Stimulated activated CD4-positive, alpha-beta T cell treated with anti-CD3 and anti-CD28 coated beads, Interleukin-12 subunit alpha, Interleukin-12 subunit beta, amount 100 ng/mL, for 48 hours (primary cell): ENCODE measurements at regions not wholly inside any gene's neighbourhood (a gene's known extent, or its start where the extent isn't known, plus 50 kb on each side); places are given as distances from the start of the nearest gene placed in this dataset.

ENCODE experiments used
- DNase-seq, 3 donors: peaks; one replicate each; pipeline ENCODE4 v3.0.0-alpha.2; 2020; ENCODE audit warnings: low read depth in 2 of 3, low spot score in 1 of 3

GRCh38 chr4:59834943-59835342 lies 1365.2 kb upstream of the ADGRL3 start:
- no peak for DNase-seq

- DNase-seq = no peak
Measured at GRCh38 chr4:59837751-59838150, 1362.4 kb upstream of the ADGRL3 start.

- no peak for DNase-seq
Measured at GRCh38 chr4:59838236-59838635, 1361.9 kb upstream of the ADGRL3 start.

DNA sequence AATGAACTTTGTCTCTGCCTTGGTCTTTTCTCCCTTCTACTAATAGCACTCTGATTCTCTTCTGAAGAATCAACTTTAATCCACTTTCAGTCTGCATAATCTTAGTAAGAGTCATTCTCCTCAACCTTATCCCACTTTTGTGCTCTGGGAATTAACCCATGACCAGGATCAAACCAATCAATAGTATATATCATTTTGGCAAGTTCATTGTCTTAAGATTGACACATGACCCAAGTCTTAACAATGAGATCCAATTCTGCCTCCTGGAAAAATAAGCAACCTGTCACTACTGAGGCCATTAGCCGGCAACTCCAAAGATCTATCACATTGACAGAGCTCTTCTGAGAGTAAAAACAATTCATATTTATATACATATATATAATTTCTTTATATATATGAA lies 1358.4 kb upstream of the ADGRL3 start:
- DNase-seq = no peak

- DNase-seq = no peak
Measured at GRCh38 chr4:59848457-59848856, 1351.7 kb upstream of the ADGRL3 start.

- DNase-seq = no peak
Measured at GRCh38 chr4:59855630-59856352, 1344.3 kb upstream of the ADGRL3 start.

GRCh38 chr4:59869056-59869455 lies 1331.1 kb upstream of the ADGRL3 start:
- no peak for DNase-seq

DNA sequence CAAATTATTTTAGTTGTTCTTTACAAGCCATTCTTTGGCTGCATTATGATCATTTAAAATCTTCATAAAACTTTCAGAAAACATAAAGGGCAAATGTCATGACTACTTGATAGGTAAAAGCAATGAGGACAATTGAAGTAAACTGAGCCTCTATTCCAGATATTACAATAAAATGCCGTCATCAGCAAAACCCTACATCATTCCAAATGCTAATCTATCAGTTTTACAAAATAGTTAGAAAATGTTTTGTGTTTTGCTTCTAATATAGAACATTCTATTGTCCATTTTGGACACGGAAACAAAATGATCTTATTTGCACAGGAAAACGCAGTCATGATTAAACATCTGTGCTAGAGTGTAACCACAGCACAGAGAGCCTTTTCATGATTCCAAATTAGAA lies 1330.6 kb upstream of the ADGRL3 start:
- DNase-seq = no peak

DNA sequence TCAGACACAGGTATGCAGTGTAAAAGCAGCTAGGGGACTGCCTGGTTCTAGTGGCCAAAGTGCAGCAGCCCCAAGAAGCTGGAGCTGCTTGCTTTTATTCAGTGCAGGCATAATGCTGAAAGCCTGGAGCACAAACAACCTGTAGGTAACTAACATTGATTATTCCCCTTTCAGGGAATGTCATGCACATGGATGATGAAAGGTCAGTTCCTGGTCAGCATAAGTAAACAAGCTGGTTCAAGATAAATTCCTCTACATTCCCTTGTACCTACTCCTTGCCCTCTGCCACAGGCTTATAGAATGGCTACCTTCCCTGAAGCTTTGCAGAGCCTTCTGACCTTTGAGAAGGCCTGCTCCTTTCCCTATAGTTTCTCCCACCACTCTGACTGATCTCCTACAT lies 1318.5 kb upstream of the ADGRL3 start:
- no peak for DNase-seq

DNA sequence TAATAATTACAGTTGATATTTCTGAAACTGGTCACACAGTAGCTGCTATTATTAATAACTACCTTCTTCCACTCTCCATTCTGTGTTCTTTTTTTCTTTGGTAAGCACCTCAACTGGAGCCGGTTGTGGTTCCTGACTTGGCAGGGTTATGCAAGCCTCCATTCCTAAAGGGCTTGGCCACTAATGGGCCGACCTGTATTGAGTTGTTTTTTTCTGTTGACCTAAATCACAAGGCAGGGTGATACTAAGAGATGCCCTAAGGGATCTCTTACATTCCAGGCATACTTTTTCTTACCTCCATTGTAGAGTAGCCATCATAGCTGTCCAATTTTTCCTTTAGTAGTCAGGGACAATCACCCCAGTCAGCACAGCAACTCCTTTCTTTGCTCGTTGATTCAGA lies 1295.8 kb upstream of the ADGRL3 start:
- no peak for DNase-seq

GRCh38 chr4:59920416-59920815 lies 1279.7 kb upstream of the ADGRL3 start:
- DNase-seq = no peak

- no peak for DNase-seq
Measured at GRCh38 chr4:59925290-59925689, 1274.8 kb upstream of the ADGRL3 start.

GRCh38 chr4:59936566-59936965 lies 1263.6 kb upstream of the ADGRL3 start:
- DNase-seq = no peak

DNA sequence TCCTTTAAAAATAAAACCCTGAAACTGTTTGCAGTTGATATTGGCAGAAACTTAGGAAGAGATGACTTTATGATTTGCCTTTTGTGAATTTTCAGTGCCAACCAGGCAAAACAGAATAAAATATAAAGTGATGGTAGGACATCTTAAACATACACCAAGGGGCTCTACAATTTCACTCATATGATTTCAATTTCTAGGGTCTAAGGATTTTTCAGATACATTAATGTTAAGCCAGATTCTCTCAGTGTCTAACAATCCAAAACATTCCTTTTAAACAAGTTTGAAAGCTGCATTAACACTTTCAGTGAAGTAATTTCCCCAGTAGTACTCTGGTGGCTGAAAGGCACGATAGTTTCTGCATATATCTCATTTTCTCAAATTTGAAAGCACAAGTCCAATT lies 1262.0 kb upstream of the ADGRL3 start:
- DNase-seq = no peak

- no peak for DNase-seq
Measured at GRCh38 chr4:59945277-59945676, 1254.8 kb upstream of the ADGRL3 start.

DNA sequence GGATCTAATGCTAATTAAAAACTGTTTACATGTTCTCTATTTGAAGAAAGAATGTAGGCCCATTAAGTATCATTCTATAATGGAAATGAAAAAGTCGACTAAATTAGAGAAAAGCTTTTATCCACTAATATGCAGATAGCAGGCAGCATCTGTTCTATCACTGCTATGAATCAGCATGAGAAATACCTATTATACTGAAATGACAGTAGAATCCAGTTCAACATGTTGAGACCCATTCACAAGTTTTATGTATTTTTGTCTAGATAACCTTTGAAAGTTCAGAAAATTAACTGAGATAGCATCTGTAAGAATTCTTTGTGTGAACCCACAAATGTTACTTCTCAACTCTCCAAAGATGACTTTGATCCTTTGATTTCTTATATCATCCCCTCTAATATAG lies 1254.4 kb upstream of the ADGRL3 start:
- no peak for DNase-seq

- no peak for DNase-seq
Measured at GRCh38 chr4:59956366-59956765, 1243.8 kb upstream of the ADGRL3 start.

DNA sequence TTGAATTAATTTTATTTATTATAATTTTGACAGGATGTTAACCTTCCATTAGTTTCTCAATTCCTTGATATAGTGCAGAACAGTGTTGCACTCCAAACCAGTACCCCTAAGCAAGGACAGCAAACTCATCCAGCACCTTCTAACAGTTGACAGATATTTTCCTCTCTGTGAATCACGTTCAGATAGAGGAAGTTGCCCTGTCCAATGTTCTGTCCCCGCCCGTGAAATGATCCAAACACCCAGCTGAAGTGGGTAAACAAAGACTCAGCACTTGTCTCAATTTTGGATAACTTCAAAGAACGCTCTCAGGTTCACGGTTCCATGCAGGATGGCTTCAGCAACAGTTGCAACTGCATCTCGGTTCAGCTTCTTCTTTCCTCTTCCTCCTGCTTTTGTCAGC lies 1240.0 kb upstream of the ADGRL3 start:
- no peak for DNase-seq

DNA sequence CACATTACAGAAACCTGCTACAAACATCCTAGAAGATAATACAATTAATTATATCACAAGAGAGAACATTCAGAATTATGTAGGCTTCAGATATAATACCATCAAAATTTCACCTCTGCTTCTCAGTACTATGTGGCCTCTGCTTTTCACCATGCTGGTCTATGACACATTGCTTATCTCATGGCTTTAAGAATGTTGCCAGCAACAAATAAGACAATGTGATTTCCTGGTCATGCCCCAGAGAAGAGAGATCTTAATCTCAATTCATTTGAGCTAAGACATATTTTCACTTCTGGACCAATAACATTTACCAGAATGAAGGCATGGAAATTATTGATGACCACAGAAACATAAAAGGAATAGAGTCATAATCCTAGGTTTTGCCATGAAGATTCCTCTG lies 1233.4 kb upstream of the ADGRL3 start:
- DNase-seq = no peak

- no peak for DNase-seq
Measured at GRCh38 chr4:59968796-59969195, 1231.3 kb upstream of the ADGRL3 start.

- no peak for DNase-seq
Measured at GRCh38 chr4:59969909-59970308, 1230.2 kb upstream of the ADGRL3 start.

- no peak for DNase-seq
Measured at GRCh38 chr4:59971952-59972351, 1228.2 kb upstream of the ADGRL3 start.

DNA sequence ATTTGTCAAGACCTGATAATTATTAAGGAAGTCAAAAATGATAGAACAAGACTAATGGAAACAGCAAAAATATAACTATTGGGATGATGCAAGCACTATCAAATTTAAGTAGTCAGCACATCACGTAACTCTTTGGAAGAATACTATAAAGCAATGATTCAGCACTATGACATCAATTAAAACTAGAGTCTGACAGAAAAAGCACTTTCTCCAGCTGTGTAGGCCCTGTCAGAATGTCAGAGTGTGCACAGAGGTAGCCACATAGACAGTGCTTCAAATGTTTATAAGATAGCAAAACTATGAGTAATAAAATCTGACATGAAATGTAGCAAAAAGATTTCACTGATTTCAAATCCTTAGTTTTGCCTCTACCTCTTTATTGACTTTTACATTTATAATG lies 1226.6 kb upstream of the ADGRL3 start:
- DNase-seq = no peak

- no peak for DNase-seq
Measured at GRCh38 chr4:59979061-59979460, 1221.1 kb upstream of the ADGRL3 start.
